HG03039 (cell line): ENCODE measurements at regions not wholly inside any gene's neighbourhood (a gene's known extent, or its start where the extent isn't known, plus 50 kb on each side); places are given as distances from the start of the nearest gene placed in this dataset.
"Not testable (repeated sequence)": the region's sequence is repeated elsewhere in the genome, so short reads cannot be mapped to it uniquely, and the experiment has no call there.

Experiments
- ATAC-seq: cut with Tn5 transposase; IDR thresholded peaks from one replicate; pipeline ENCODE4 v1.9.1; 2021; ENCODE audit warnings: mild to moderate bottlenecking, moderate library complexity; ENCODE audit not compliant: unreplicated experiment

DNA sequence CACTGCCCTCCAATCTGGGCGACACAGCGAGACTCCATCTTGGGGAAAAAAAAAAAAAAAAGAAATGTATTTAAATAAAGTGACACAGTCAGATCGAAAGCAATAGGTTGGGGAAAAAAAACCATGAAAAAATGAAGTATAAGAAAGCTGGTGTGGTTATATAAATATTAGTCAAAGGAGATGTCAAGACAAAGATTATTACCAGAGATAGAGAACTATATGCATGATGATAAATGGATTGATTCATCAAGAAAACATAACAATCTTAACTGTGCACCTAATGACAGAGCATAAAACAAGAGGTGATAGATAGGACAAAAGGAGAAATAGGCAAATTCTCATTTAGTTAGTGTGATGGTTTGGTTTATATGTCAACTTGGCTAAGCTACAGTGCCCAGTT lies 146.9 kb upstream of the AHI1 start:
- no peak for ATAC-seq

DNA sequence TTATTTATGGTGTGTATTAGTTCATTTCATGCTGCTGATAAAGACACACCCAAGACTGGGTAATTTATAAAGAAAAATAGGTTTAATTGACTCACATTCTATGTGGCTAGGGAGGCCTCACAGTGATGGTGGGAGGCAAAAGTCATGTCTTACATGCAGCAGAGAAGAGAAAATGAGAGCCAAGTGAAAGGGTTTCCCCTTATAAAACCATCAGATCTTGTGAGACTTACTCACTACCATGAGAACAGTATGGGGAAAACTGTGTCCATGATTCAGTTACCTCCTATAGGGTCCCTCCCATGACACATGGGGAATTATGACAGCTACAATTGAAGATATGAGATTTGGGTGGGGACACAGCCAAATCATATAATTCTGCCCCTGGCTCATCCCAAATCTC lies 150.0 kb upstream of the AHI1 start:
- no peak for ATAC-seq

DNA sequence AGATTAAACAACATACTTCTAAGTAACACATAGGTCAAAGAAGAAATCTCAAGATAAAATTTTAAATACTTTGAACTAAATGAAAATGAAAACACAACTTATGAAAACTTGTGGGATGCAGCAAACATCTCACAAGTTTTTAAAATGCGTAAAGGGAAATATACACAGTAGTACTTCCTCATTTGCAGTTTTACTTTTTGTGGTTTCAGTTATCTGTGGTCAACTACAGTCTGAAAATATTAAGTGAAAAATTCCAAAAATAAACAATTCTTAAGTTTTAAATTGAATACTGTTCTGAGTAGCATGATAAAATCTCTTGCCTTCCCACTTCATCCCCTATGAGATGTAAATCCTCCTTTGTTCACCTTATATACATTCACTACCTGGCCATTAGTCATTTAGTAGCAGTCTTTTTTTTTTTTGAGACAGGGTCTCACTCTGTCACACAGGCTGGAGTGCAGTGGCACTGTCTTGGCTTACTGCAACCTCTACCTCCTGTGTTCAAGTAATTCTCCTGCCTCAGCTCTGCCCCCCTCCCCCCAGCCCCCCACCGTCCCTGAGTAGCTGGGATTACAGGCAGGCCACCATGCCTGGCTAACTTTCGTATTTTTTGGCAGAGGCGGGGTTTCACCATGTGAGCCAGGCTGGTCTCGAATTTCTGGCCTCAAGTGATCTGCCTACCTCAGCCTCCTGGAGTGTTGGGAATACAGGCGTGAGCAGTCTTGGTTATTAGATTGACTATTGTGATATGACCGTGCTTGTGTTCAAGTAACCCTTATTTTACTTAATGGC lies 154.6 kb upstream of the AHI1 start:
- peak; percentile 94 for ATAC-seq

DNA sequence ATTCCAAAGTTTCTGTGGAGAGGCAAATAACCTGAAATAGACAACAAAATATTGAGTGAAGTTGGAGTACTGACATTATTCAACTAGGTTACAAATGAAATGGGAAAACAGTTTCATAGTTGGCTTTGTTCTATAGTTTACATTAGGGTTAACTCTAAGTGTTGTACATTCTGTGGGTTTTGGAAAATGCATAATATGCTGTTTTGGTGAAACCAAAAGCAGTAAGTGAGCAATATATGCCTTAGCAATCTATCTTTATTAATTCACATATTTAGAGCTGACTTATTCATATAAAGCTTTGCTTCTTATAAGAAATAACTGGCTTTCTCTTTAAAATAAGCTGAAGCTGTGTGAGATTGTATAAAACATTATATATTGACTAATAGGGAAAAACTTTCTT lies 157.5 kb upstream of the AHI1 start:
- ATAC-seq, result no peak

DNA sequence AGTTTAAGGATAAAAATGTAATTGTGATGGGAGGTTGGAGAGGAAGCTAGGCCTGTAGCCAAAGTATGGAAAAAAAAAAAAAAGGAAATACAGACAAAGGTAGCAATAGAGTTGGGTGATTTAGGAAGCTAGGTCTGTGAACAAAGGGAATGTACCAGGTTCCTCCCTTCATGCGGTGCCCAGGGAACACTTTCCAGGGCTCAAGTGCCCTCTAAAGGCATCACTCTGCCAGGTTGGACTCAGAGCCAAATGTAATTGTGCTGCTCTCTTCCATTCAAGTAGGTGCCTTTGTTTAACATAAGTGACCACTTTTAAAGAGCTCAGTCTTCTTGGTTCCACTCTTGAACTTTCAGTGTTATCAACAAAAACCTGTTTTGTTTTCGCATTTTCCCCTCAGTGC lies 159.7 kb upstream of the AHI1 start:
- no peak for ATAC-seq

DNA sequence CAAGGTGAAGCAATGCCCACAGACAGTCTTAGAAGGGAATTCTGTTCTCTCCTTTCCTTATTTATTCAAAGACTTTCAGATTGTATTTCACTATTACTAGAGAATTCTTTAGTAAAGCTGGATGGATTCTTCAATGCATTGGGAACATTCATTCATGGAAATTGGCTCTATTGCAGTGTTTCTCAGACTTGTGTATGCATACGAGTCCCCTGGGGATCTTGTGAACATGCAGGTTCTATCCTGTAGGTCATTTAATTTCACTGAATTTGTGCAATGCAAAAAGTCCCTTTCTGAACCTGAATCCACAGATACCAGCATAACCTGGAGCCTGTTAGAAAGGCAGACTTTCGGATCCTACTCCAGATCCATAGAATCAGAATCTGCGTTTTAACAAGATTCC lies 160.9 kb upstream of the AHI1 start:
- ATAC-seq, result no peak

DNA sequence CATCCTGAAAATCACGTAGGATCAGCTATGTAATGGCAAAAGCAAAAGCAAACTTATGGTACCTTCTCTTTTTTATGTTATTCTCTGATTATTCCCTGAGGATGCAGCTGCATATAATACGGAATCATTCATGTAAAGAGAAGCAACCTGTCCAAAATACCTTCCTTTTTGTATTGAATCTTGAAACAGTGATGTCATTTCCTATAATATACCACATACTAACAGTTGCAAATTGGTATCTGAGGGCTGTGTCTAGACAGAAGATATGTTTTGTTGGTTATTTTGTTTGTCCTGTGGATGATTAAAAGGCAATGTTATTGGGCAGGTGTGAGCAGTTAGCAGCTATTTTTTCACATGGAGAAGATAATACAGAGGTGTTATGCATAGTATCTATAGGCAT lies 161.4 kb upstream of the AHI1 start:
- ATAC-seq, result no peak

DNA sequence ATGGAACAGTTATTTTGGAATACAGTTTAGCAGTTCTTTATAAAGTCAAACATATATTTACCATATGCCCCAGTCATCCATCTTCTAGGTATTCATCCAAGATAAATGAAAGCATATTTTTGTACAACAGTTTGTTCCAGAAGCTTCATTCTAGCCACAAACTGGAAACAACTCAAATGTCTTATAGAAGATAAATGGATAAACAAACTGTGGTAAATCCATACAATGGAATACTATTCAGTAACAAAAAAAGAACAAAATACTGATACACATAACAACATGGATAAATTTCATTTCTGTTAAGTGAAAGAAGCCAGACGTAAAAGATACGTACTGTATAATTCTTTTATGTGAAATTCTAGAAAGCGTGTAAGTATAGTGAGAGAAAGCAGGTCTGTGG lies 167.0 kb upstream of the AHI1 start:
- ATAC-seq, result no peak

DNA sequence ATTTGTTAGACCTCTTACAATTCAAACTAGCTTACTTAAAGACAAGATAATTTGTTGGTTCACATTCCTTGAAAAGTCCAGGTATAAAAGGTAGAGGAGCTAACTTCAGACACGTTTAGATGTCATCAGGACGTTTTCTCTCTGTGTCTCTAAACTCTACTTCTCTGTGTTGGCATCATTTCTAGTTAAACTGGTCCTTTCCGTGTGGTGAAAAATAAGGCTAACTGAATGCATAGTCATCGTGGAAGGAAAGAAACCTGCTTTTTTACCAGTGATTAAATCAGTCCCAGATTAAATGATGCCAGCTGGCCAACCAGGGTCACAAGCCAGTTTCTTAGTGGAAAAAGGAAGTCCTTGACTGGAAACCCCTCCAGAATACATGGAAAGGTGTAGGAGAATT lies 168.4 kb upstream of the AHI1 start:
- no peak for ATAC-seq

DNA sequence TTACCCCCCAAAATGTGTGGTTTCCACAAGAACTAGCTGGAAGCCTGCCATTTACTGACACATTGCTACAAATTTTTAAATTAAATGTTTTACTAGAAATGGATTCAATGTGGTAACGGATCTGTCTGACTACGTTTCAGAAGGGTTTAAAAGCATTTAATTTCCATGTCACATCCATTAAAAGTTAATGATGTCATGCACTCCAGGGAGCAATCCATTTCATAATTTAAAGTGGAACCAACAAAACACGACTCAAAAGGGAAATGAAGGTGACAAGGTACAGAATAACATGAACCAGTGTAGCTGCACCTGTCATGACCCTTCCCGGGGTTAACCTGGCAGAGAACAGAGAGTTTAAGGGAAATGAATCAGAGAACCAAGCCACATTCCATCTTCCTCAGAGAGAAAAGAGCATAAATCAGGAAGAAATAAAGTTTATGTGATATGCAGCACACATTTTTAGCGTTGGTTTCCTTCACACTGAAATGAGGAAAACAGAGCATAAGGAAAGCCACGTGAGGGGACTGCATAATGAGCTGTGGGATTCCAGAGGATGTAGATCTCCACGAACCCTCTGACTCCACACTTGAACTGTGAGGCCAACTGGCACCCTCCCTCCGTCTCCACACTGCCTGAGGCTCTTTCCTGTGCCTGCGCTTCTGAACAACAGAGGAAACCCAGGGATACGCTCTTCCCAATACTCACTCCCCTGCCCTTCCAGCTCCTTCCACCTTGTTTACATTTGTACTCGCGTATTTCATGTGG lies 170.3 kb upstream of the AHI1 start:
- no peak for ATAC-seq

DNA sequence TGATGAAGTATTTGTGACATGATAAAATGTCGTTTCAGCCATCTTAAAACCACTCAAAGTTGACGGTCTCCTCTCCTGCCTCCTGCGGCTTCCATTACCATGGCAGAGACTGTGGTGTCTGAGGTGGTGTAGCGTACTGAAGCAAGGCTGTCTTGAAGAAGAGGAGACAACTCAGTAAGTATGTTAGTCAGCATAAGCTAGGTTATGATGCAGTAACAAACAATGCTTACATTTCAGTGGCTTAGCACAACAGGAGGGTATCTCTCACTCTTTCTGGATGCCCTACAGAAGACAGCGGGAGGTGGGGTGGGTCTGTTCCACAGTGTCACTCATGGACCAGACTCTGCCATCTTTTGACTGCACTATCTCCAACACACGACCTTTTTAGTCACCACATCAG lies 174.7 kb upstream of the AHI1 start:
- ATAC-seq, result no peak

DNA sequence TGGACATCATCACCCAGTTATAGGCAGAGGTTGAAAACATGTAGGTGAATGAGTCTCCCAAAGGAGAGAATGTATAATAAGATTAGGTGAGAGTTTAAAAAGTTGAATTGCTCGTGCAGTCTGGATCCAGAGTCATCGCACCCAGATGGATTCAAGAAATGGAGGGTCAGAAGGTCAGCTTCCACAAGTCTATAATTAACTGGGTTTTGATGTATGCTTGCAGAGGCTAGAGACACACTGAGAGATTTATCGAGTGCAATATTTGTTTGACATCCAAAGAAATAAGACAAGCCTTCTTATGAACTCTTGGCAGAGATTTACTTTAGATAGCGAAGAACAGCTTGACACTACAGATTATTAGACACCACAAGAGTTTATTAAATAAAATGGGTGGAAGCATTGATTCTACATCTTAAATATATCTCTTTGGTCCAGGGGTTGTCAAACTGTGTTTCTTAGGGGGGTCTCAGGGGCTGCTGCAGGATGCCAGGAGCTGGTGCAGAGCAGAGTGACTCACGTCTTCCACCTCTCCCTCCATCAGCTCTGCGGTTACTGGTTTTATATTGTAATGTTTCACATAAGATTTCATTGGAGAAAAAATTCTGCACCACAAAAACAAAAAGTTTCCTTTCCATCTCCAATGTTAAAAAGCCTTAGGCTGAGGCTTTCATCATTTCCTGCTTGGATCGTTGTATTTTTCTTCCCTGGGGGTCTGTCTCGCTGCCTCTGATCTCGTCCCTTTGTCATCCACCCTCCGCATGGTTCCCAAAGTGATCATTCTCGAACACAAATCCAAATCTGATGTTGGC lies 176.2 kb upstream of the AHI1 start:
- no peak for ATAC-seq

DNA sequence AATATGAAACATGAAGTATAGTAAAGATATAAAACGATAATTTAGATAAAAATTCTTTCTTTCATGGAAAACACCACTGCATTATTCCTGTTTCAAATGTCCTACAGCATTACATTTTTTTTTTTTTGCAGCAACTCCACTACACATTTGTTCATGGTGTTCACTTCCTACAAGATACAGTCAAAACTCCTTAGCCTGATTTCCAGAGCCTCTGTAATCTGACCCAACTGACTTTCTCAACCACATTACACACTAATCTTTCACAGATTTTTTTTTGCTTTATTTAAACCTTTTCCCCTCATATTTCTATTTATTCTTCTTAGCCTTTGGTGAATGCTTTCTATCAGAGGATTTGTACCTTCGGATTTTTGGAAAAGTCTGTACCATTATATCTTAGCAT lies 176.5 kb upstream of the PDE7B start:
- ATAC-seq, result no peak

DNA sequence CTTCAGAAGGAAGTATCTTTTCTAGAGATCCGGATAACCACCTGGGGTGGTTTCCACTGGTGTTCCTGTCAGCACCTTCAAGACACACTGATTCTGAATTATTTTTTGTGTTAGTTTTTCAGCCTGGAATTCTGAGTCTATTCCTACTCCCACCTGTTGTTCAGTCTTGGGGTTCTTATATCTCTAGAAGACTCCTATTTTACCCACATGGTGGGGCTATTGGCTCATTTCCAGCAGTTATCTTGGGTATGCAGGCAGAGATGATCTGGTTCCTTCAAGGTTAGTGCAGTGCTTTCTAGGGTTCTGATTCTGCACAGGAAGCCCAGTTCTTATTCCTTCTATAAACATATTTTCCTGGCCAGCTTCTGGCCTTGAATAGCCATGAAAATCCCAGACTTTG lies 175.6 kb upstream of the PDE7B start:
- ATAC-seq, result no peak

DNA sequence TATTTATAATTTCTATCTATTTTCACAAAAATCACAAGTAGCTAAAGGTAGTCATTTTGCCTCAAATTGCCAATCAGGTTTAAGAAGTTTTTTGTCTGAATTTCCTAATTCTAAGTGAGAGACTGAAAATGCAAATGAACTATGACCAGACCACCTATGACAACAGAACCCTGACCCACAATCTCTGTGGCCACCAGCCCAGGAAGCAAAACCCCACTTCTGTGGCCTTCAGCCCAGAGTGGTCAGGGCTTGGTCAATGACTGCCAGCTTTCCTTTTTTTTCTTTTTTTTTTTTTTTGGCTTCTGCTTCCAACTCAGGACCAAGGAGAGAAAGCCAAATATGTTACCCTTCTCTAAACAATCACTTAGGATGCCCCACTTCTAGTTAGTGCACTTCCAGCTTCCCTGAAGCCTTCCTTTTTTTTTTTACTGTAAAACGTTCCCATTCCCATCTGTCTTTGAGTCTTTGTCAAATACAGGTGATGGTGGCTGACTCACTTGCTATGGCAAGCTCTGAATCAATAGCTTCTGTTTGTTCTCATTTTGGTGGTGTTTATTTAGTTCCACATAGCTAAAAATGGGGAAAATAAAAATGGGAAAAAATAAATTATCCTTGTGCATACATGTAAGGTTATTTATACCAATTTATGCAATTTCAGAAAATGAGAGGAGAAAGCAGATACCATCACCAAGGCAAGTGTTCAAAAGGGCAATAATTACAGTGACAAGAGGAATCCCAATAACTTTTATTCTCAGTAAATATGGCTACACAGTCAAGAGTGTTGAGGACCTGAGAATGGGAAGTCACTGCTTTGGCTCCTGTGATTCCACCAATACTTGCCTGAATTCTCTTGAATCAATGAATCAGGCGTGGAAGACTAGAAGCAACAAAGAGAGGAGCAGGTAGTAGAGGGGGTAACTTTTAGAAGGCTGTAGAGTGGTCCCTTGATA lies 170.3 kb upstream of the PDE7B start:
- no peak for ATAC-seq

DNA sequence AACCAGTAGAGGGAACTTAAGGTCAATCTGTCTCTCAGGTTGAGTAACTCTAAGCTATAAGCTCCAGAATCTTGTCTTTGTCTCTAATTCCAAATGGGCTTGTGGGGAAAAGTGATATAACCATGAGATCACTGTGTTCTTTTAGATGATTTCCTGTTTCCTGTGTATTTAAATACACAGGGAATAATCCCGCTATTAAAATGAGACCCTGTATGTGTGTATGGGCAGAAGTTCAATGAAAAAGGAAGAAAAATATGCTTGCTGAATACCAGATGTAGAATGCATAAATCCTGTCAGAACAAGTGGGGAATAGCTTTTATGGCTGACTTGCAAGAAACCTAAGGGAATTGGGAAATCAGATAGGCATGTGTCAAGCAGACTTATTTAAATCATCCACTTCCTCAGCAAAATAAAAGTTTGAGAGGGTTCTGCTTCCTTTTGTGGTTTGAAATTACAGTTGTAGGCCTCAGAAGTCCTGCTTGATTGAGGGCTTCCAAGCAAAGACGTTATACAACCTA lies 164.7 kb upstream of the PDE7B start:
- no peak for ATAC-seq

DNA sequence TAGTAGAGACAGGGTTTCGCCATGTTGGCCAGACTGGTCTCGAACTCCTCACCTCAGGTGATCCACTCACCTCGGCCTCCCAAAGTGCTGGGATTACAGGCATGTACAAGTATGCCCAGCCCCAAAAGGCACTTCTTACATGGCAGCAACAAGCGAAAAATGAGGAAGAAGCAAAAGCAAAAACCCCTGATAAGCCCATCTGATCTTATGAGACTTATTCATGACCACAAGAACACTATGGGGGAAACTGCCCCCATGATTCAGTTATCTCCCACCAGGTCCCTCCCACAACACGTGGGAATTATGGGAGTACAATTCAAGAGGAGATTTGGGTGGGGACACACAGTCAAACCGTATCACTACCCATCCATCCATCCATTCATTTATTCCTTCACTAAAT lies 163.0 kb upstream of the PDE7B start:
- not testable (repeated sequence) for ATAC-seq

DNA sequence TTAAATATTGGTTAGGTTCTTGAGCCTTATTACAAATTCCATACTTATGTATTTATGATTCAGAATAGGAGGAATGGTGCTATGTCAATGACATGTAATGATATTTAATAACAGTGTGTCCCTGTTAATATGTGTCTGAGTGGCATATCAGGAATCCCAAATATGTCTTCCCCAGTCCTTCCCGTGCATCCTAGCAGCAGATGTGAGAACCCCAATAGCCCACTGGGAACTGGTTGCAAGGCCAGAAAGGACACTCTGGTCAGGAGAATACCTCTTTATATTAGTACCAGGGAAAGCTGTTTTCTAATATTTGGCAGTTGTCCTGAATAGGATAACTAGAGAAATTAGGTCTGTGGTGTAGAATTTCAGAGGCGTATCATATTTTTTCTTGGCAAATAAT lies 159.1 kb upstream of the PDE7B start:
- ATAC-seq, result no peak

DNA sequence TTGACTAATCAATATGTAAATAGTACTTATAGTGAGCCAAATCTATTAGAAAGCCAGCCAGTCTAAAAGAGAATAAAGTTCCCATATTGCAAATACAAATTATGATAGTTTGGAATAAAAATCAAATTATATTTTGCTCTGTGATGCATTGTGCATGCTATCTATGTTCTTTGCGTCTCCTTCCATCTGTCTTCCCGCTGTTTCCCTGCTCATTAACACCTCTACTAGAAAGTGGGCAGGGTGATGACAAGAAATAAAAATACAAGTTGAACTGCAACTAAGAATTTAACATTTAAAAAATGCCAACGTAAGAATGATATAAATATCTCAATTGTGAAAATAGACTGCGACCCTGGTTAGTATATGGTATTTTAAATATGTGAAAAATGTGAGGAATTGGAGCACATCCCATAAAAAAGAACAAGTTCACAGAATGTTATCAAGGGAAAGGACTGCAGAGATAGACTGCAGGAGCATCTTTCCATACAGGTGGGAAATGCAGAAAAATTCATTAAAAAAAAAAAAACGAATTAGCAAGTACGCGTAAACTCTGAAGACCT lies 157.6 kb upstream of the PDE7B start:
- ATAC-seq, result no peak

DNA sequence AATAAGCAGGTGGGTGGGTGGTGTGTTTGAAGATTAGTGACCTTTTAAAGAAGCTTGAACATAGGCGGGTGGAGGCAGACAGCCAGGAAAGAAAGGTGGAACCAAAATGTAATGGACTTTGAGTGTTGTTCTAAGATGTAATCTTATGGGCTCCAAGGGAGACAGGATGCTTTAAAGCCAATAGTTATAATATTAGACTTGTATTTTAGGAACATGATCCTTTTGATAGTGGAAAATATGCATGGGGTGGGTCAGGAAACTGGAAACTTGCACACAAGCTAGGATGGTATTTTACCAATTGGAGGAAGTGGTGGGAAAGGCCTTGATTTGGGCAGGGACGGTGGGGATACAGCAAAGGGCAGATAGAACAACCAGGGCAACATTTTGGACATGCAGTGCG lies 151.8 kb upstream of the PDE7B start:
- no peak for ATAC-seq
